Urothelium cell line (cell line): ENCODE measurements at regions not wholly inside any gene's neighbourhood (a gene's known extent, or its start where the extent isn't known, plus 50 kb on each side); places are given as distances from the start of the nearest gene placed in this dataset.

ENCODE experiments used
- DNase-seq: peaks from one replicate; pipeline ENCODE4 v3.0.0; 2011; ENCODE audit warnings: low spot score, mixed read lengths
- FAIRE-seq: peaks from 2 replicates; lab custom pipeline; 2011; peaks lifted over from hg19 to GRCh38; lab: Jason Lieb, UNC

- DNase-seq (no peak), FAIRE-seq (no peak)
These were observed 59.9 kb upstream of the IL2 start for GRCh38 chr4:122516376-122516775.

GRCh38 chr4:122514671-122515070, 58.1 kb upstream of the IL2 start:
- DNase-seq (no peak), FAIRE-seq (no peak)

- FAIRE-seq (no peak), DNase-seq (no peak)
These were observed 55.9 kb upstream of the IL2 start for GRCh38 chr4:122512430-122512829.

GRCh38 chr4:122508083-122508482, 51.6 kb upstream of the IL2 start:
- no peak for FAIRE-seq
- DNase-seq: no peak
